ENCODE measurements at regions not wholly inside any gene's neighbourhood (a gene's known extent, or its start where the extent isn't known, plus 50 kb on each side); places are given as distances from the start of the nearest gene placed in this dataset.
"Not testable (repeated sequence)": the region's sequence is repeated elsewhere in the genome, so short reads cannot be mapped to it uniquely, and the experiment has no call there.

DNA sequence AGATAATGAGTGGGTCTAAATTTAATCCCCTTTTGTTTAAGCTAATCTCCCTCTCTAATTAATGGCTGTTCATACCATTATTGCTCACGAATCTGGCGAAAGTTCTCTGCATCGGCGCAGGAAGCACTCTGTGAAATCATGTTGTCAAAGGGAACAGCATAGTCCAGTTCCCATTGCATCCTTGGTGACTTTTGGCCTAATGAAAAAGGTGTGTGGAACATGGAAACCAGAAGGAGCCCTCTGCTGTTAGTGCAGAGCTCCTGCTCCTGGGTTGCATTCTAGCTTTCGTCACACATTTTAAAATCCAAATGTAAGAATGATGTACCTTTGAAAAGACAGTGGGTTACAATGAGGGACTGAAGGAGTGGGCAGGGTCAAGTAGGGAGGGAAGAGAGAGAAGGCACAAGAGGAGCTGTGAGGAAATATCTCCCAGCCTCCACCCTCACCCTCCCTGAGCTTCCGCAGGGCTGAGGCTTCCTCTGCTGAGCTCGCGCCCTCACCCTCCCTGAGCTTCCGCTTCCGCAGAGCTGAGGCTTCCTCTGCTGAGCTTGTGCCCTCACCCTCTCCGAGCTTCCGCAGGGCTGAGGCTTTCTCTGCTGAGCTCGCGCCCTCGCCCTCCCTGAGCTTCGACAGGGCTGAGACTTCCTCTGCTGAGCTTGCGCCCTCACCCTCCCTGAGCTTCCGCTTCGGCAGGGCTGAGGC is 754.3 kb upstream of the TPTE start:
- CTCF ChIA-PET; DNase-seq (ENCODE audit: low read depth, low spot score); H3K27ac ChIP-seq (ENCODE audit: low read depth, low read length); POLR2A ChIA-PET; H3K27me3 ChIP-seq (ENCODE audit: control insufficient read depth, insufficient read depth, low read length); H3K4me3 ChIP-seq (ENCODE audit: low read depth, low read length): not testable (repeated sequence)
- peaks cover 58% of the 10 kb centered on the region for H3K9me3 ChIP-seq (ENCODE audit: control insufficient read depth, insufficient read depth, low read length)

- no peak for DNase-seq (ENCODE audit: low read depth, low spot score)
- no peak overlapping the region for H3K27ac ChIP-seq (ENCODE audit: low read depth, low read length)
- H3K27me3 ChIP-seq (ENCODE audit: control insufficient read depth, insufficient read depth, low read length): no peaks in the 10 kb centered on the region
- H3K9me3 ChIP-seq (ENCODE audit: control insufficient read depth, insufficient read depth, low read length): peaks cover 65% of the 10 kb centered on the region
- no peak overlapping the region for H3K4me3 ChIP-seq (ENCODE audit: low read depth, low read length)
- ChIA-PET CTCF (no interaction called here), POLR2A (no interaction called here)
- TF ChIP-seq CTCF (IDR thresholded peaks at IDR 0.05; ENCODE audit: low read depth, low read length): no peak
Observed at GRCh38 chr21:9767592-9768375, 753.6 kb upstream of the TPTE start.

DNA sequence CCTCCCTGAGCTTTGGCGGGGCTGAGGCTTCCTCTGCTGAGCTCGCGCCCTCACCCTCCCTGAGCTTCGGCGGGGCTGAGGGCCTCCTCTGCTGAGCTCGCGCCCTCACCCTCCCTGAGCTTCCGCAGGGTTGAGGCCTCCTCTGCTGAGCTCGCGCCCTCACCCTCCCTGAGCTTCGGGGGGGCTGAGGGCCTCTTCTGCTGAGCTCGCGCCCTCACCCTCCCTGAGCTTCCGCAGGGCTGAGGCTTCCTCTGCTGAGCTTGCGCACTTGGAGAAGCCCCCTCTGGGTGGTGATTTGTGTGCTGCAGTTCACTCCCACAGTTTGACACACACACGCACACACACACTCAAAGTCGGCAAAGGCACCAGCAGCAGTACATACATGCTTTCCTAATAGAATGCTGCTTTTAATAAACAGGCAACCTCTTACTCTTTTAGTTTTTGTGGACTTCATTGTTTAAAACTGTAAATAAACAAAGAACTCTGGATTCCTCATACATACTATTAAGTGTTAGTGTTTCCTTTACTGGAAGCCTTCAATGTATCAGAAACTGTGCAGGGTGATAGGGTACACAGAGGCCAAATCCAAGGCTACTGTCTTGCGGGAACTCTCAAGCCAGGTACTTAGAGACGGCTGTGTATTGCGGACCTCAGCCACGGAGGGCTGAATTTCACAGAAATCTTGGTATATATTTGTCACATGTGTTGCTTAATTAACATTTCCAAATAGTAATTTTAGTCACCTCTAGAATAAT is 752.8 kb upstream of the TPTE start:
- POLR2A ChIA-PET; CTCF ChIA-PET; DNase-seq (ENCODE audit: low read depth, low spot score); H3K27ac ChIP-seq (ENCODE audit: low read depth, low read length); H3K27me3 ChIP-seq (ENCODE audit: control insufficient read depth, insufficient read depth, low read length); H3K4me3 ChIP-seq (ENCODE audit: low read depth, low read length): not testable (repeated sequence)
- peaks cover 63% of the 10 kb centered on the region for H3K9me3 ChIP-seq (ENCODE audit: control insufficient read depth, insufficient read depth, low read length)

DNA sequence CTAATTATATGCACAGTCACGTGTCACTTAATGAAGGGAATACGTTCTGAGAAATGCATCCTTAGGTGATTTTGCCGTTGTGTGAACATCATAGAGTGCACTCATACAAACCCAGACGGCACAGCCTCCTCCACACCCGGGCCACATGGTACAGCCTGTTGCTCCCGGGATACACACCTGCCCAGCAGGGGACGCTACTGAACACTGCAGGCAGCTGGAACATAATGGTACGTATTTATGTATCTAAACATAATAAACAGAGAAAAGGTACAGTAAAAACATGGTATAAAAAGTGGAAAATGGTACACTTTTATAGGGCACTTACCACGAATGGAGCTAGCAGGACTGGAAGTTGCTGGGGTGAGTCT is 752.3 kb upstream of the TPTE start:
- H3K9me3 ChIP-seq (ENCODE audit: control insufficient read depth, insufficient read depth, low read length): peaks cover 61% of the 10 kb centered on the region
- H3K27ac ChIP-seq (ENCODE audit: low read depth, low read length); POLR2A ChIA-PET; H3K4me3 ChIP-seq (ENCODE audit: low read depth, low read length); DNase-seq (ENCODE audit: low read depth, low spot score); CTCF ChIA-PET; H3K27me3 ChIP-seq (ENCODE audit: control insufficient read depth, insufficient read depth, low read length): not testable (repeated sequence)

DNA sequence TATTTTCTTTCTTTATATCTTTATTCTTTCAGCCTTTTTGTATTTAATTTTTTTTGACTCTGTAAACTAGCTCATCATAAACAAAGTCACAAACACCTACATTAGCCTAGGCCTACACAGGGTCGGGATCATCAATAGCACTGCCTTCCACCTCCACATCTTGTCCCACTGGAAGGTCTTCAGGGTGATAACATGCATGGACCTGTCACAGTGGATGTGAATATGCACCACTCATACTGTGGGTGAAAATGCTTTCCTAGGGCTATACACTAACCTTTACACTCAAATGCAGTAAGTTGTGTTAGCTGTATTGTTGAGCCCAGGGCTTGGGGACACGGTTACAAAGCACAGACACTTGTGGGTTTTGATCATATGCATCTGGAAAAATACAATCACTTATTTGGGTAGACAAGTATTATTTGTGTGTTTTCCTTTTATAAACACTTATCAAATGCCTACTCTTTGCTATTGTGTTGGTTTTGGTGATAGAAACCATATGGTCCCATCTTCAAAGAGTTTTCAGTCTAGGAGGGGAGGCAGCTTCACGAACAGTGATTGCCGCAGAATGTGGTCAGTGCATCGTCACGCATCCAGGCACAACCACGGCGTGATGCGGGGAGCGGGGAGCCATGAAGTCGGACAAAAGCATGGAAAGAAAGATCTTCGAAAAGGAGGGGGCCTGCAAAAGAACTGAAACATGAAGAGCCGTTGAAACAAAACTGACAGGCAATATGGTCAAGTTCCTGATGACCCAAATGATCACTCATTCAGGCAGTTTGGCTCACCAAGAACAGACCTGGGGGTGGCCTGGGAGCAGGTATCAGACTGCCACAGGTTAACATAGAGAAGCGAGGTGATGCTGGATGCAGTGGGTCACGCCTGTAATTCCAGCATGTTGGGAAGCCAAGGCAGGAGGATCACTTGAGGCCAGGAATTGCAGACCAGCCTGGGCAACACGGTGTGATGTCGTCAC is 751.4 kb upstream of the TPTE start:
- CTCF ChIA-PET; DNase-seq (ENCODE audit: low read depth, low spot score); H3K27ac ChIP-seq (ENCODE audit: low read depth, low read length); H3K27me3 ChIP-seq (ENCODE audit: control insufficient read depth, insufficient read depth, low read length); H3K4me3 ChIP-seq (ENCODE audit: low read depth, low read length); POLR2A ChIA-PET: not testable (repeated sequence)
- peaks cover 65% of the 10 kb centered on the region for H3K9me3 ChIP-seq (ENCODE audit: control insufficient read depth, insufficient read depth, low read length)

DNA sequence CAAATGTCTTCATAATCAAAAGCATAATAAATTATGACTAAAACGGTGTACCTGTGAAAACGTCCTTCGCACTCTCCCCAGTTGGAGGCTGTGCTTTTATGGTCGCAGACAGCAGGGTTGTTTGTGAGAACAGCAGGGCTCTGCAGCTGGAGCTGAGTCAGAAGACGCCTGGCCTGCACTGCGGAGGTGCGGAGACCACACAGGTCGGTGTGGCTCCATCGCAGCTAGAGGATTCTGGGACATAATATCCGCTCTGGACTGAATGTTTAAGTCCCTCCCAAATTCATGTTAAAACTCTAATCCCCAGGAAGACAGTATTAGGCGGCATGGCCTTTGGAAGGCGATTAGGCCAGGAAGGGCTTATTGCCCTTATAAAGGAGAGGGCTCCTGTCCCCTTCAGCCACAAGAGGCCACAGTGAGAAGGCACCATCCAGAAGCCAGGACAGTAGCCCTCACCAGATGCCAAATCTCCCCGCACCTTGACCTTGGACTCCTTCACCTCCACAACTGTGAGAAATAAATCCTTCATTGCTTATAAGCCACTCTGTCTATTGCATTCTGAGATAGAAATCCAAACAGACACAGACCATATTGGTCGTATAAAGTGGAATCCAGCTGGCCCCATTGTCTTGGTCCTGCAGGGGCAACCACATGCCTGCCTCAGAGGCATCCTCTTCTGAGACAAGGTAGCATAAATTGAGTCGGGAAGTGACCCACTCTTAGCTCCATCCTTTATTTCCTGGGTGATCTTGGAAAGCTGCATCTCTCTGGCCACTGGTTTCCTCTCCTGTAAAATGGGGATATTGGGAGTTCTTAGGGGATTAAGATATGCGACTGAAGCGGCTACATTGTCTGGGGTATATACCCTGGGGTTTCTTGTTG is 749.7 kb upstream of the TPTE start:
- DNase-seq (ENCODE audit: low read depth, low spot score); POLR2A ChIA-PET; H3K4me3 ChIP-seq (ENCODE audit: low read depth, low read length); CTCF ChIA-PET; H3K27me3 ChIP-seq (ENCODE audit: control insufficient read depth, insufficient read depth, low read length); H3K27ac ChIP-seq (ENCODE audit: low read depth, low read length): not testable (repeated sequence)
- peaks cover 82% of the 10 kb centered on the region for H3K9me3 ChIP-seq (ENCODE audit: control insufficient read depth, insufficient read depth, low read length)

Measured in AG04450 (cell line).